Kidney (tissue), 13 donors: ENCODE measurements at regions not wholly inside any gene's neighbourhood (a gene's known extent, or its start where the extent isn't known, plus 50 kb on each side); places are given as distances from the start of the nearest gene placed in this dataset.

Experiments
- DNase-seq, 5 donors: peaks; one replicate each; pipeline ENCODE4 v3.0.0-alpha.2; 2013 to 2020
- FAIRE-seq: peaks from 2 replicates; lab custom pipeline; 2012; peaks lifted over from hg19 to GRCh38; lab: Jason Lieb, UNC
- H3K27ac ChIP-seq, 2 donors: one replicate each; pipeline ENCODE4 v1.7.0; 2013; ENCODE audit warnings: low read depth in 2 of 2, low read length in 2 of 2, inconsistent platforms in 1 of 2
- H3K27me3 ChIP-seq: one replicate; pipeline ENCODE4 v1.7.1; 2013; ENCODE audit warnings: low read length, inconsistent platforms; ENCODE audit not compliant: control insufficient read depth, insufficient read depth
- H3K36me3 ChIP-seq, 3 donors: one replicate each; pipeline versions ENCODE4 v1.7.0 to v1.7.1; 2013; ENCODE audit warnings: low read length in 3 of 3, control low read depth in 1 of 3, inconsistent platforms in 1 of 3; ENCODE audit not compliant: insufficient read depth in 3 of 3, control insufficient read depth in 2 of 3
- H3K4me1 ChIP-seq, 3 donors: one replicate each; pipeline versions ENCODE4 v1.7.0 to v1.7.1; 2013; ENCODE audit warnings: low read length in 3 of 3, inconsistent platforms in 1 of 3, low read depth in 1 of 3; ENCODE audit not compliant: control insufficient read depth in 2 of 3, insufficient read depth in 2 of 3
- H3K4me3 ChIP-seq, 3 donors: one replicate each; pipeline versions ENCODE4 v1.7.0 to v1.8.1; 2013; ENCODE audit warnings: low read length in 3 of 3, control low read depth in 1 of 3, inconsistent platforms in 1 of 3
- H3K9ac ChIP-seq, 3 donors: one replicate each; pipeline versions ENCODE4 v1.7.0 to v1.7.1; 2013; ENCODE audit warnings: low read length in 3 of 3, control low read depth in 1 of 3, inconsistent platforms in 1 of 3
- H3K9me3 ChIP-seq, 3 donors: one replicate each; pipeline versions ENCODE4 v1.7.0 to v1.7.1; 2013; ENCODE audit warnings: low read length in 3 of 3, control low read depth in 1 of 3, inconsistent platforms in 1 of 3; ENCODE audit not compliant: control insufficient read depth in 2 of 3, insufficient read depth in 1 of 3
- CTCF ChIP-seq: IDR thresholded peaks from 3 replicates; pipeline ENCODE4 v1.5.1; 2012; ENCODE audit warnings: mild to moderate bottlenecking, moderate library complexity, borderline replicate concordance; ENCODE audit not compliant: insufficient read depth; ENCODE audit errors: extremely low read depth
- intact Hi-C: fragments of 100-400 bp; cut with DNase I; formaldehyde crosslinking; loops from one replicate; pipeline ENCODE4 v1.11.1; 2022
- donor health status: control.
- donor health status: control.
- donor health status: control.
- donor health status: control.
- donor health status: control.
- donor health status: DM: yes; HTN: yes; CAD: no.
- donor health status: Normal renal cell carcinoma (clear cell type).

- DNase-seq (no peak), FAIRE-seq (no peak)
- Histone ChIP-seq H3K27me3 (no peaks in the 10 kb centered on the region), H3K4me1 (peaks cover 0 to 2% (median 2%) of the 10 kb centered on the region in 3 donors), H3K36me3 (no peaks in the 10 kb centered on the region), H3K9ac (no peak overlapping the region), H3K9me3 (no peaks in the 10 kb centered on the region), H3K4me3 (no peak overlapping the region), H3K27ac (no peak overlapping the region)
- TF ChIP-seq CTCF = no peak
- intact Hi-C loops = no loop called here
Observed at GRCh38 chr10:125536236-125536635, 146.7 kb downstream of the TEX36 start.

- Histone ChIP-seq H3K9me3 (no peaks in the 10 kb centered on the region), H3K27ac (no peak overlapping the region), H3K27me3 (no peaks in the 10 kb centered on the region), H3K36me3 (no peaks in the 10 kb centered on the region), H3K4me1 (peaks cover 0 to 2% (median 2%) of the 10 kb centered on the region in 3 donors), H3K4me3 (no peak overlapping the region), H3K9ac (no peak overlapping the region)
- no peak for FAIRE-seq
- no peak for DNase-seq
- no peak for TF ChIP-seq CTCF
- intact Hi-C loops = no loop called here
Observed at GRCh38 chr10:125535559-125535958, 147.4 kb downstream of the TEX36 start.

- H3K36me3 ChIP-seq = no peaks in the 10 kb centered on the region
- H3K4me1 ChIP-seq = peaks cover 0 to 2% (median 2%) of the 10 kb centered on the region in 3 donors
- no peak overlapping the region for H3K27ac ChIP-seq
- no peak for DNase-seq
- no peaks in the 10 kb centered on the region for H3K9me3 ChIP-seq
- H3K9ac ChIP-seq = no peak overlapping the region
- H3K27me3 ChIP-seq = no peaks in the 10 kb centered on the region
- intact Hi-C loops = no loop called here
- H3K4me3 ChIP-seq = no peak overlapping the region
- FAIRE-seq = no peak
- no peak for TF ChIP-seq CTCF
Observed at GRCh38 chr10:125534515-125534914, 148.4 kb downstream of the TEX36 start.

GRCh38 chr10:125533866-125534265, 149.1 kb downstream of the TEX36 start:
- H3K27me3 ChIP-seq = no peaks in the 10 kb centered on the region
- no peaks in the 10 kb centered on the region for H3K36me3 ChIP-seq
- H3K9me3 ChIP-seq = no peaks in the 10 kb centered on the region
- H3K27ac ChIP-seq = no peak overlapping the region
- H3K4me1 ChIP-seq = no peaks in the 10 kb centered on the region
- no peak overlapping the region for H3K9ac ChIP-seq
- no peak for TF ChIP-seq CTCF
- no peak overlapping the region for H3K4me3 ChIP-seq
- DNase-seq = no peak
- intact Hi-C loops = no loop called here
- no peak for FAIRE-seq
